SK-N-SH (cell line): ENCODE measurements at regions not wholly inside any gene's neighbourhood (a gene's known extent, or its start where the extent isn't known, plus 50 kb on each side); places are given as distances from the start of the nearest gene placed in this dataset.
"Not testable (repeated sequence)": the region's sequence is repeated elsewhere in the genome, so short reads cannot be mapped to it uniquely, and the experiment has no call there.

Experiments used
- CTCF ChIP-seq: fragments of 200-600 bp; sonication (generic); IDR thresholded peaks from 2 replicates; pipeline ENCODE4 v1.6.1; 2017; ENCODE audit warnings: antibody characterized with exemption, mild to moderate bottlenecking, moderate library complexity
- EZH2phosphoT487 ChIP-seq: fragments of 200-600 bp; sonication (generic); IDR thresholded peaks from 2 replicates; pipeline ENCODE4 v1.6.1; 2017; ENCODE audit warnings: low read depth, mixed run types, mild to moderate bottlenecking, antibody characterized with exemption, moderate library complexity, borderline replicate concordance
- POLR2AphosphoS5 ChIP-seq: IDR thresholded peaks from 2 replicates; pipeline ENCODE4 v1.6.1; 2012; ENCODE audit warnings: low read depth, low read length
- TAF1 ChIP-seq: IDR thresholded peaks from 2 replicates; pipeline ENCODE4 v1.6.1; 2012; ENCODE audit warnings: low read depth, mild to moderate bottlenecking, low read length, moderate library complexity, borderline replicate concordance
- TEAD4 ChIP-seq: IDR thresholded peaks from 2 replicates; pipeline ENCODE4 v1.4.0; 2012; ENCODE audit warnings: mild to moderate bottlenecking, borderline replicate concordance; ENCODE audit not compliant: insufficient read depth
- USF2 ChIP-seq: fragments of 150-350 bp; IDR thresholded peaks from 2 replicates; pipeline ENCODE4 v1.6.1; 2017; ENCODE audit warnings: antibody characterized with exemption, low read length, low read depth, borderline replicate concordance
- YY1 ChIP-seq: IDR thresholded peaks from 2 replicates; pipeline ENCODE4 v1.4.0; 2012; ENCODE audit warnings: low read depth, mild to moderate bottlenecking
- ZBTB33 ChIP-seq: IDR thresholded peaks from 2 replicates; pipeline ENCODE4 v1.4.0; 2012; ENCODE audit warnings: low read depth, borderline replicate concordance

- not testable (repeated sequence) for TF ChIP-seq CTCF, TAF1, EZH2phosphoT487, USF2, ZBTB33, POLR2AphosphoS5, YY1, TEAD4
These were observed 87.5 kb upstream of the VSTM2A start for GRCh38 chr7:54454700-54455099.
